Cardiac septum (tissue), 1 donor: ENCODE measurements at regions not wholly inside any gene's neighbourhood (a gene's known extent, or its start where the extent isn't known, plus 50 kb on each side); places are given as distances from the start of the nearest gene placed in this dataset.
"Not testable (repeated sequence)": the region's sequence is repeated elsewhere in the genome, so short reads cannot be mapped to it uniquely, and the experiment has no call there.

Experiments
- DNase-seq: peaks from one replicate; pipeline ENCODE4 v3.0.0-alpha.2; 2020; ENCODE audit warnings: low spot score
- intact Hi-C: fragments of 100-400 bp; cut with DNase I; formaldehyde crosslinking; loops from one replicate; pipeline ENCODE4 v1.14.0; 2022
- donor health status: DM: no; HTN: no; CAD: no.

- DNase-seq, result no peak
- intact Hi-C loops, result no loop called here
Measured at GRCh38 chr18:43777636-43778304, 500.5 kb upstream of the SYT4 start.

DNA sequence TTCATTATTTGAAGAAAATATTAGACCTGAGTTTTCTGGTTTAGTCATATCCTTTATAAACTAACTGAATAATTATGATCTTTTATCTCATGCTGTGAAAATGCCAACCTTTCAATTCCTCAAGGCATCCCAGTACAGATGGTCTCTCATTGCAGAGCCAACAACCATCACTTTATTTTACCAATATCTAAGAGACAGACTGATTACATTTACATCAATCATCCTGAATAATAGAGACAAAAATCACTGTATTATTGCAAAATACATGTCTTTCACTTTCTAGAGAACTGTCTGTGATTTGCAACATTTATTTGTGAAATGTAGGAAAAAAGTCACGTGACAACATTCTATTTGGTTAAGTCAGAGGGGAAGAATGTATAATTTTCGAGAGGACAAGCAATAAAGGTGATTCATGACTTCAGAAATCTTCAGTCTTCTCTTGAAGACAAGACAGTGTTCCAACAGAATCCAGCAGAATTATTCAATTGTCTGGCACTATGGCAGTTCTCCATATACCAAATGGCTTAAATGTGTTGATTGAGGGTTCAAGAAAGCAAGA is 503.6 kb upstream of the SYT4 start:
- intact Hi-C loops, result loop anchor here (10.0 kb wide), 1 partner anchor 1604 kb away; no protein-coding TSS in a partner anchor

DNA sequence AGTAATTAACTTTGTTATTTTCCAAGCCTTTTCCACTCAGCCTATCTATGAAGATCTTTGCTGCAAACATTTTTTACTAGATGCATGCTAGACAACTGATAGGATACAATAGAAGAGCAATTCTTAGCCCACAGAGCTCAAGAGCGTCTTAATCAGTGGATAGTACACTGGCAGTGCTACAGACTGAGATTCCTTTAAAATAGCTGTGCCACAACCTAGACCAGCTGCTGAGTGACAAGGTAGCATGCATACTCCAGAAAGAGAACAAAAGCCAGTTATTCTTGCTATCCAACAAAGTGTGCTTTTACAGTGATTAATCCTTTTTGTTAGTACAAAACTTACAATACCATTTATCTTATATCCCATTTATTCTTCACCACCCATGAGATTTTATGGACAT is 507.9 kb upstream of the SYT4 start:
- intact Hi-C loops, result loop anchor here (10.0 kb wide), 1 partner anchor 1600 kb away; no protein-coding TSS in a partner anchor
- DNase-seq, result no peak

More for the DNA sequence above, 503.6 kb upstream of the SYT4 start:
- DNase-seq, result no peak

DNA sequence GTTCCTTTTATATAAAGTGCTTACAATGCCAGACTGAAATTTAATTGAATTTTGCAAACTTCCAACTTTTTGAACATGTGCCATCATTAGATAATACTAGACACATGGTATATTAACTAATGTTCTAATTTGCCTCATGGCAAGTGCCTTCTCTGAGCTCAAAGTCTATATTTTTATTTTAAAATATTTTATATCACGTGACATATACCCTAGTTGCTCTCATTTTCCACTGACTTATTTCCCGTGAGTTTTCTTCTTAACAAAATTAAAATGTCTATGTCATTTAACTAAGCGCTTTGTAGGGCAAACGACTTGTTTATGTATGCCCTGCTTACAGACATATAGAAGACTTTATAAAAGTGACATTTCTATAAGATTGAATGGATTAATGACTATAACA is 509.6 kb upstream of the SYT4 start:
- DNase-seq, result no peak
- intact Hi-C loops, result loop anchor here (10.0 kb wide), 1 partner anchor 1598 kb away; no protein-coding TSS in a partner anchor

GRCh38 chr18:43787721-43788120 is 510.4 kb upstream of the SYT4 start:
- intact Hi-C loops, result loop anchor here (10.0 kb wide), 1 partner anchor 1597 kb away; no protein-coding TSS in a partner anchor
- DNase-seq, result not testable (repeated sequence)

- intact Hi-C loops, result loop anchor here (10.0 kb wide), 1 partner anchor 1595 kb away; no protein-coding TSS in a partner anchor
- DNase-seq, result no peak
Measured at GRCh38 chr18:43789234-43790000, 512.1 kb upstream of the SYT4 start.

- intact Hi-C loops, result loop anchor here (2.0 kb wide), 1 partner anchor 21 kb away; no protein-coding TSS in a partner anchor
- no peak for DNase-seq
Measured at GRCh38 chr18:43793910-43794309, 516.6 kb upstream of the SYT4 start.

DNA sequence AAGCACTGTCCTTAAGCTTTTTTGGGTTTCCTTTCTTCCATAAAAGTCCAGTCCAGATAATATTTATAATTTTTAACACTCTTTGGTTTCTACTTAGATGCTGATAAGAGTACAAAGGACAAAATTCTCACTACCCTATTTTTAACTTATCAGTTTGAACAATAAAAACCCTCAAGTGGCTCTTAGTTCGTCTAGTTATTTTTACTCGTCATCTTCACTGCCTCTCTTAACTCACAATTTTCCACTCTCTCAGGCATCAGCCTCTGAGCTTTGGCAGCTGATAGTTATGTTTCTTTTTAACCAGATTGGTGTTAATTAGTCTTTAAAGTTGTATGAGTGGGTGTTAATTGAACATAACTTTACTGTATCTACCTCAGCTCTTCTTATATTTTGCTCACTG is 517.1 kb upstream of the SYT4 start:
- DNase-seq, result no peak
- intact Hi-C loops, result loop anchor here (2.0 kb wide), 1 partner anchor 22 kb away; no protein-coding TSS in a partner anchor

DNA sequence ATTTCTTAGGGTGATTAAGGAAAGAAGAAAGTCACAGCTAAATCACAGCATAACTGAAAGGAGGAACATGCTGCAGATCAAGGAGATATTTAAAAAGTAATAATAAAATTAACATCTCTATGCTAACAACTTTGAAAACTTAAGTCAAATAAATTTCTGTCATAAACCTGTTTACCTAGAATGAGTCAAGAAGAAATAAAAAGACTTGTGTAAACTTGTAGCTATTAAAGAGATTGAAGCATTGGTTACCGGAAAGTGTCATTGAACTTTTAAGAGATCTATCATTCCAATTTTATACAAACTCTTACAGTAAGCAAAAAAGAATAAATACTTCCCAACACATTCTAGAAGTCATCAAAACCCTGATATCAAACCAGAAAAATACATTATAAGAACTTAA is 520.1 kb upstream of the SYT4 start:
- no peak for DNase-seq
- intact Hi-C loops, result no loop called here

GRCh38 chr18:43800584-43800983 is 523.3 kb upstream of the SYT4 start:
- intact Hi-C loops, result no loop called here
- DNase-seq, result no peak

DNA sequence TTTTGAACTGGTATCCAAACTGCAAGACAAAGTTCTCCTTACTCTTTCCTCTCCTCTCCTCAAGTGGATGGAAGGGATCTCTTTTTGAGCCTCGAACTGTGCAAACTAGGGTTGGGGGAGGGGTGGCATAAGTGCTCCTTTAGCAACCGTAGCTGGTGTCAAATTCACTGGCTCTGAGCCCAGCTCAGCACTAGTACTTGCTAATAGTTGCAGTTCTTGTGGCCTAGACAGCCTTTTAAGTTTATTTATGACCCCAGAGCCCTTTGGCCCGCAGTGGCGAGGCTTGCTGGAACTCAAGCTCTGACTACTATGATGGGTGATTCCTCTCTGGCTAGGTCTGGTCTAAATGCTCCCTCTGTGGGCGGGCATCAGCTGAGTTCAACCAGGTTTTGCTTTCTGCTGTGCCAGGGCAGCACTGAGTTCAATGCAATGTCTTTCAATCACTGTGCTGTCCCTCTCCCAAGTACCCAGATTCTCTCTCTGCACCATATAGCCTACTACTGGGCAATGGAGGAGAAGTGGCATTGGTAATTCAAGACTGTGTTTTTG is 528.4 kb upstream of the SYT4 start:
- intact Hi-C loops, result no loop called here
- no peak for DNase-seq

- no peak for DNase-seq
- intact Hi-C loops, result no loop called here
Measured at GRCh38 chr18:43812627-43813026, 535.3 kb upstream of the SYT4 start.

GRCh38 chr18:43819397-43819796 is 542.1 kb upstream of the SYT4 start:
- DNase-seq, result no peak
- intact Hi-C loops, result no loop called here

- DNase-seq, result no peak
- intact Hi-C loops, result no loop called here
Measured at GRCh38 chr18:43819873-43820272, 542.6 kb upstream of the SYT4 start.

GRCh38 chr18:43825768-43826167 is 548.5 kb upstream of the SYT4 start:
- intact Hi-C loops, result no loop called here
- DNase-seq, result no peak

DNA sequence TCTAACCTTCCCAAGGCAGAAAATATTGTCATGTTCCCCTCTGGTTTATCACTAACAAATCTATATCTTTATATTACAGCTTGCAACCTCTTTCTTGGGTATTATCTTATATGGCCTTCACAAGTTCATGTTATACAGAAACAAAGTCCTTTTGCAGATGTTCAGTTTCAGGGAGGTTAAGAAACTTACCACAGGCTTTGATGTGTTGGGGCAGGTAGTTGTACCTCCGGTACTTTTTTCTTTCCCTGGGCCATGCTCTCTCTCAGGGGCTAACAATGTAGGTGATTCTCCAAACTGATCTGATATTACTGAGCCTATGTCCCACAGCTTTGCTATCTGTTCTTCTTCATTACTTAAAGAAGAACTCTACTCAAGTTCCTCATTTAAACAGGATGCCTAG is 548.9 kb upstream of the SYT4 start:
- no peak for DNase-seq
- intact Hi-C loops, result no loop called here

DNA sequence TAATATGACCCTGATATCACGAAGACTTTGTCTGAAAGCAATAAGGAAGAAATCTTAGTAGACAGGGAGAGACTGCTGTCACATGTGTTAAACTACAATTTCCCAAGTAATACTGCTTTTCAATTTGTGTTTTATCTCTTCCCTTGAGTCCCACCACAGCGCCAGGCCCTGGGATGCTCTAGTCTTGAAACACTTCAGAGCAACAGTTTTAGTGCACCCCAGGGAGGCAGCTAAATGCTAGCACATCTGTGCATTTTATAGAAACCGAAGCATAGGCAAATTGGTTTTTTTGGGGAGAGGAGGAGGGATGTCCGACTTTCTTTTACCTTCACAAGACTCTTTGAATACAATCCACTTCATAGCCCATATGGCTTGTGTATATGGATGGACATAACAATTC is 550.0 kb upstream of the SYT4 start:
- no peak for DNase-seq
- intact Hi-C loops, result no loop called here

- intact Hi-C loops, result no loop called here
Measured at GRCh38 chr18:43830303-43830702, 553.0 kb upstream of the SYT4 start.

GRCh38 chr18:43830947-43831346 is 553.7 kb upstream of the SYT4 start:
- intact Hi-C loops, result no loop called here
- no peak for DNase-seq

More at GRCh38 chr18:43830303-43830702, 553.0 kb upstream of the SYT4 start:
- DNase-seq, result no peak

DNA sequence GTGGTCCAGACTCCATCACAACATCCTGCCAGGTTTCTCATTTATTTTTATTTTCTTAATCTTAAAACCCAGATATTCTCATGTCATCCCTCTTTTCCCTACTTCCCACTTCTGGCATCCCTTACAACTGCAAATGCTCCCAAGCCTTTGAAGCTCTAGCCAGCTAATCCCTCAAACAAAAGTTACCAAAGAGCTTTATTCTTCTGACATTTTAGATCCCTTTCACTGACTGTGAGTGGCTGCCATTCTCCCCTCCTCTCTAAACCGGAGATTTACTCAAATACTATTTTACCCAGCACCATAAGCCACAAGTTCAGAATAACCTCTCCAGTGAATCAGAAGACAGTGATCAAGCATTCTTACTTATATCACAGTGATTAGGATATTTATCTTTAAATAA is 569.0 kb upstream of the SYT4 start:
- no peak for DNase-seq
- intact Hi-C loops, result no loop called here
